ENCODE measurements at regions not wholly inside any gene's neighbourhood (a gene's known extent, or its start where the extent isn't known, plus 50 kb on each side); places are given as distances from the start of the nearest gene placed in this dataset.

GRCh38 chr3:20742903-20743552 is 557.0 kb upstream of the SGO1 start:
- H3K9me3 ChIP-seq (ENCODE audit: low read depth, low read length, poor library complexity, severe bottlenecking) = no peaks in the 10 kb centered on the region
- no TSS peak for BruUV-seq (replicated peaks)
- no peak overlapping the region for H3K4me3 ChIP-seq (ENCODE audit: low read depth, low read length, poor library complexity, severe bottlenecking)
- CTCF ChIA-PET = no interaction called here
- no peak for DNase-seq (ENCODE audit: low spot score)
- TF ChIP-seq EZH2 (IDR thresholded peaks at IDR 0.05; ENCODE audit: borderline replicate concordance, low read depth, low read length, poor library complexity, severe bottlenecking) = no peak
- TF ChIP-seq CTCF (conservative IDR thresholded peaks at IDR 0.05; ENCODE audit: low read depth, low read length) = no peak
- no peaks in the 10 kb centered on the region for H3K36me3 ChIP-seq (ENCODE audit: insufficient read depth, low read length, poor library complexity, severe bottlenecking)
- intact Hi-C loops (cut with micrococcal nuclease; ENCODE audit: unreplicated experiment) = no loop called here
- no peaks in the 10 kb centered on the region for H3K4me1 ChIP-seq (ENCODE audit: insufficient read depth, low read length, poor library complexity, severe bottlenecking)
- H3K27me3 ChIP-seq (replicated peaks; ENCODE audit: insufficient read depth, low read depth, low read length, poor library complexity) = no peaks in the 10 kb centered on the region
- POLR2A ChIA-PET (ENCODE audit: low non-redundant PET) = no interaction called here
- H3K27ac ChIP-seq (ENCODE audit: low read depth, low read length, poor library complexity, severe bottlenecking) = no peak overlapping the region

GRCh38 chr3:20741381-20741780 is 555.4 kb upstream of the SGO1 start:
- no TSS peak for BruUV-seq (replicated peaks)
- H3K4me1 ChIP-seq (ENCODE audit: insufficient read depth, low read length, poor library complexity, severe bottlenecking) = no peaks in the 10 kb centered on the region
- intact Hi-C loops (cut with micrococcal nuclease; ENCODE audit: unreplicated experiment) = no loop called here
- no peak for DNase-seq (ENCODE audit: low spot score)
- ChIA-PET POLR2A (ENCODE audit: low non-redundant PET) (interaction anchor here (0.6 kb wide), 1 partner anchor 22 kb away, joined by 3 read pairs; no protein-coding TSS in a partner anchor), CTCF (no interaction called here)
- H3K27ac ChIP-seq (ENCODE audit: low read depth, low read length, poor library complexity, severe bottlenecking) = no peak overlapping the region
- no peak for TF ChIP-seq EZH2 (IDR thresholded peaks at IDR 0.05; ENCODE audit: borderline replicate concordance, low read depth, low read length, poor library complexity, severe bottlenecking)
- no peak for TF ChIP-seq CTCF (conservative IDR thresholded peaks at IDR 0.05; ENCODE audit: low read depth, low read length)
- H3K27me3 ChIP-seq (replicated peaks; ENCODE audit: insufficient read depth, low read depth, low read length, poor library complexity) = no peaks in the 10 kb centered on the region
- no peaks in the 10 kb centered on the region for H3K36me3 ChIP-seq (ENCODE audit: insufficient read depth, low read length, poor library complexity, severe bottlenecking)
- H3K9me3 ChIP-seq (ENCODE audit: low read depth, low read length, poor library complexity, severe bottlenecking) = no peaks in the 10 kb centered on the region
- H3K4me3 ChIP-seq (ENCODE audit: low read depth, low read length, poor library complexity, severe bottlenecking) = no peak overlapping the region

DNA sequence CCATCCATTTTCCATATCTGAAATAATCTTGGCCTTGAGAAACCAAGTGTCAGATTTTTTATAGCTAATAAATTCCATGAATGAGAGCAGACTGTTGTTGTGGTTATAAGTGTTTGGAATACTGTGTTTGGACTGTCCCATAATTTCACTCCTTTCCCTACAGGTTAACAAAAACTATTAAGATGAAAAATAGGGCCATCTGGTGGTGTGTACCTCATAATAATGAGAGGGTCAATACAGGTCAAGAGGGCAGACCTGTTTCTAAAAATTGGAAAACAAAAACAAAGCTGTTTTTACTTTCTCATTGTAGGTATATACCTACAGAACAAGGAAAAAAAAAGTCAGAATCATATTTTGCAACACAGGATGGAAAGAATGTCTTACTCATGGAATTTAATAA is 553.8 kb upstream of the SGO1 start:
- no TSS peak for BruUV-seq (replicated peaks)
- no peak for TF ChIP-seq CTCF (conservative IDR thresholded peaks at IDR 0.05; ENCODE audit: low read depth, low read length)
- TF ChIP-seq EZH2 (IDR thresholded peaks at IDR 0.05; ENCODE audit: borderline replicate concordance, low read depth, low read length, poor library complexity, severe bottlenecking) = no peak
- intact Hi-C loops (cut with micrococcal nuclease; ENCODE audit: unreplicated experiment) = no loop called here
- no peak overlapping the region for H3K27ac ChIP-seq (ENCODE audit: low read depth, low read length, poor library complexity, severe bottlenecking)
- no peaks in the 10 kb centered on the region for H3K36me3 ChIP-seq (ENCODE audit: insufficient read depth, low read length, poor library complexity, severe bottlenecking)
- H3K4me3 ChIP-seq (ENCODE audit: low read depth, low read length, poor library complexity, severe bottlenecking) = no peak overlapping the region
- ChIA-PET CTCF (no interaction called here), POLR2A (ENCODE audit: low non-redundant PET) (no interaction called here)
- DNase-seq (ENCODE audit: low spot score) = no peak
- no peaks in the 10 kb centered on the region for H3K9me3 ChIP-seq (ENCODE audit: low read depth, low read length, poor library complexity, severe bottlenecking)
- no peaks in the 10 kb centered on the region for H3K27me3 ChIP-seq (replicated peaks; ENCODE audit: insufficient read depth, low read depth, low read length, poor library complexity)
- H3K4me1 ChIP-seq (ENCODE audit: insufficient read depth, low read length, poor library complexity, severe bottlenecking) = no peaks in the 10 kb centered on the region

Measured in A673 (cell line).